Body of pancreas (tissue), 4 donors: ENCODE measurements at regions not wholly inside any gene's neighbourhood (a gene's known extent, or its start where the extent isn't known, plus 50 kb on each side); places are given as distances from the start of the nearest gene placed in this dataset.

Experiments used
- ATAC-seq: fragments of 150-250 bp; one replicate; pipeline ENCODE4 v1.9.1; 2016
- DNase-seq, 4 donors: peaks; one replicate each; pipeline ENCODE4 v3.0.0-alpha.2; 2019
- H3K27ac ChIP-seq, 4 donors: fragments of 200-600 bp; sonication (generic); 1 replicate in 3 of 4; 2 replicates in 1 of 4; pipeline versions ENCODE4 v1.5.1 to v1.6.1; 2016 to 2019; ENCODE audit warnings: mild to moderate bottlenecking in 1 of 4, mixed read lengths in 1 of 4, moderate library complexity in 1 of 4
- H3K27me3 ChIP-seq, 2 donors: fragments of 200-600 bp; sonication (generic); one replicate each; pipeline ENCODE4 v1.6.0; 2016; ENCODE audit warnings: mild to moderate bottlenecking in 1 of 2
- H3K36me3 ChIP-seq, 2 donors: fragments of 200-600 bp; sonication (generic); replicated peaks in 1 of 2; 2 replicates each; pipeline ENCODE4 v1.5.1; 2016; ENCODE audit warnings: low read depth in 2 of 2; ENCODE audit not compliant: insufficient read depth in 1 of 2
- H3K4me1 ChIP-seq: fragments of 200-600 bp; sonication (generic); one replicate; pipeline ENCODE4 v1.6.0; 2016
- H3K4me3 ChIP-seq, 2 donors: fragments of 200-600 bp; sonication (generic); 1 replicate in 1 of 2; 2 replicates in 1 of 2; pipeline ENCODE4 v1.5.1; 2016 to 2019
- H3K9me3 ChIP-seq, 3 donors: fragments of 200-600 bp; sonication (generic); 1 replicate in 2 of 3; 2 replicates in 1 of 3; pipeline ENCODE4 v1.5.1; 2016
- CTCF ChIP-seq, 7 experiments: fragments of 450-650 bp in 4 of 7; fragments of 200-600 bp in 3 of 7; sonication (generic) in 3 of 7; IDR thresholded peaks; one replicate each; pipeline ENCODE4 v1.5.1; 2016 to 2019; ENCODE audit warnings: antibody characterized with exemption in 7 of 7
- POLR2A ChIP-seq, 3 donors: fragments of 450-650 bp; IDR thresholded peaks; one replicate each; pipeline ENCODE4 v1.6.1; 2016; ENCODE audit warnings: antibody characterized with exemption in 3 of 3, mild to moderate bottlenecking in 2 of 3
- WGBS, 2 donors: methylation state at CpG; one replicate each; pipeline ENCODE4 v1.1.5; 2017; 5-methylcytosine and 5-hydroxymethylcytosine counted together
- intact Hi-C: fragments of 100-400 bp; cut with DNase I; formaldehyde crosslinking; loops from one replicate; pipeline ENCODE4 v1.15.1; 2023

- intact Hi-C loops, result no loop called here
- TF ChIP-seq CTCF (IDR thresholded peaks at IDR 0.05) (no peak), POLR2A (IDR thresholded peaks at IDR 0.05) (no peak)
- Histone ChIP-seq H3K4me1 (no peaks in the 10 kb centered on the region), H3K9me3 (no peaks in the 10 kb centered on the region), H3K27ac (no peak overlapping the region), H3K4me3 (no peak overlapping the region), H3K27me3 (no peaks in the 10 kb centered on the region), H3K36me3 (no peaks in the 10 kb centered on the region)
- no peak for ATAC-seq
- no peak for DNase-seq
- WGBS, 2 donors, result 69 to 82% methylated on average over 2 of the region's 2 CpGs
Observed at GRCh38 chr5:117588611-117589010, 1014.0 kb upstream of the SEMA6A start.

GRCh38 chr5:117587111-117587510 is 1012.5 kb upstream of the SEMA6A start:
- intact Hi-C loops, result no loop called here
- 76 to 80% methylated on average over 1 of the region's 1 CpG for WGBS, 2 donors
- no peak overlapping the region for H3K27ac ChIP-seq
- DNase-seq (no peak), ATAC-seq (no peak)
- H3K4me3 ChIP-seq, result no peak overlapping the region
- no peaks in the 10 kb centered on the region for H3K4me1 ChIP-seq
- H3K9me3 ChIP-seq, result no peaks in the 10 kb centered on the region
- H3K27me3 ChIP-seq, result no peaks in the 10 kb centered on the region
- no peak for TF ChIP-seq POLR2A (IDR thresholded peaks at IDR 0.05)
- no peak for TF ChIP-seq CTCF (IDR thresholded peaks at IDR 0.05)
- H3K36me3 ChIP-seq, result no peaks in the 10 kb centered on the region

- WGBS, 2 donors, result 74 to 88% methylated on average over 1 of the region's 1 CpG
- DNase-seq, result no peak
- Histone ChIP-seq H3K36me3 (no peaks in the 10 kb centered on the region), H3K9me3 (no peaks in the 10 kb centered on the region), H3K4me1 (no peaks in the 10 kb centered on the region), H3K4me3 (no peak overlapping the region), H3K27me3 (no peaks in the 10 kb centered on the region), H3K27ac (no peak overlapping the region)
- TF ChIP-seq POLR2A (IDR thresholded peaks at IDR 0.05) (no peak), CTCF (IDR thresholded peaks at IDR 0.05) (no peak)
- intact Hi-C loops, result no loop called here
- ATAC-seq, result no peak
Observed at GRCh38 chr5:117568622-117569021, 994.0 kb upstream of the SEMA6A start.

GRCh38 chr5:117568126-117568525 is 993.5 kb upstream of the SEMA6A start:
- H3K36me3 ChIP-seq, result no peaks in the 10 kb centered on the region
- WGBS, 2 donors, result 83 to 98% methylated on average over 2 of the region's 2 CpGs
- intact Hi-C loops, result no loop called here

More at GRCh38 chr5:117568126-117568525, 993.5 kb upstream of the SEMA6A start:
- H3K27me3 ChIP-seq, result no peaks in the 10 kb centered on the region
- H3K4me1 ChIP-seq, result no peaks in the 10 kb centered on the region
- no peak for TF ChIP-seq POLR2A (IDR thresholded peaks at IDR 0.05)
- no peak for TF ChIP-seq CTCF (IDR thresholded peaks at IDR 0.05)
- H3K9me3 ChIP-seq, result no peaks in the 10 kb centered on the region
- ATAC-seq, result no peak
- H3K27ac ChIP-seq, result no peak overlapping the region
- no peak overlapping the region for H3K4me3 ChIP-seq
- no peak for DNase-seq
